GM12878 (cell line): ENCODE measurements at regions not wholly inside any gene's neighbourhood (a gene's known extent, or its start where the extent isn't known, plus 50 kb on each side); places are given as distances from the start of the nearest gene placed in this dataset.

Experiments
- BCL3 ChIP-seq: IDR thresholded peaks from 2 replicates; pipeline ENCODE4 v1.6.1; 2011; ENCODE audit warnings: borderline replicate concordance, low read depth, mild to moderate bottlenecking, moderate library complexity, low read length; ENCODE audit not compliant: insufficient read depth, poor library complexity, severe bottlenecking
- CTCF ChIP-seq, 3 experiments: IDR thresholded peaks in 2 of 3; conservative IDR thresholded peaks in 1 of 3; 2 replicates each; pipeline ENCODE4 v1.5.1; 2011; ENCODE audit warnings: low read depth in 3 of 3, low read length in 3 of 3, mild to moderate bottlenecking in 3 of 3, control low read depth in 2 of 3, moderate library complexity in 2 of 3, inconsistent platforms in 1 of 3, mixed read lengths in 1 of 3; ENCODE audit not compliant: control insufficient read depth in 2 of 3, insufficient read depth in 1 of 3; ENCODE audit errors: extremely low read depth in 1 of 3
- EP300 ChIP-seq, 2 experiments: fragments of 150-350 bp in 1 of 2; IDR thresholded peaks; 2 replicates each; pipeline ENCODE4 v1.6.1; 2011 to 2012; ENCODE audit warnings: low read depth in 2 of 2, low read length in 2 of 2, borderline replicate concordance in 1 of 2, improper control_type of control experiment in 1 of 2, inconsistent platforms in 1 of 2; ENCODE audit not compliant: control insufficient read depth in 1 of 2
- EZH2 ChIP-seq: IDR thresholded peaks from 2 replicates; pipeline ENCODE4 v1.6.1; 2012; ENCODE audit warnings: low read depth, mild to moderate bottlenecking, control low read depth, inconsistent platforms, low read length, borderline replicate concordance; ENCODE audit not compliant: control insufficient read depth
- MYC ChIP-seq: IDR thresholded peaks from 2 replicates; pipeline ENCODE4 v1.6.1; 2011; ENCODE audit warnings: mild to moderate bottlenecking, low read length, moderate library complexity, inconsistent platforms; ENCODE audit not compliant: insufficient read depth, insufficient replicate concordance, insufficient read length, severe bottlenecking
- NFIC ChIP-seq: IDR thresholded peaks from 2 replicates; pipeline ENCODE4 v1.6.1; 2012; ENCODE audit warnings: low read depth, mild to moderate bottlenecking, inconsistent platforms, low read length, moderate library complexity
- PKNOX1 ChIP-seq: fragments of 450-650 bp; IDR thresholded peaks from 2 replicates; pipeline ENCODE4 v1.6.1; 2016; ENCODE audit warnings: mild to moderate bottlenecking
- POLR2A ChIP-seq: IDR thresholded peaks from 2 replicates; pipeline ENCODE4 v1.6.1; 2011; ENCODE audit warnings: low read depth, mild to moderate bottlenecking, low read length
- POLR2AphosphoS2 ChIP-seq: IDR thresholded peaks from 2 replicates; pipeline ENCODE4 v1.6.1; 2011; ENCODE audit warnings: low read depth, mild to moderate bottlenecking, low read length, improper control_type of control experiment, moderate library complexity
- POU2F2 ChIP-seq: IDR thresholded peaks from 3 replicates; pipeline ENCODE4 v1.6.1; 2011; ENCODE audit warnings: low read depth, mild to moderate bottlenecking, low read length, borderline replicate concordance
- REST ChIP-seq: IDR thresholded peaks from 2 replicates; pipeline ENCODE4 v1.6.1; 2012; ENCODE audit warnings: mild to moderate bottlenecking, low read depth, low read length
- SIN3A ChIP-seq: IDR thresholded peaks from 2 replicates; pipeline ENCODE4 v1.6.1; 2012; ENCODE audit warnings: low read depth, low read length, improper control_type of control experiment
- ZNF384 ChIP-seq: IDR thresholded peaks from 2 replicates; pipeline ENCODE4 v1.6.1; 2012; ENCODE audit warnings: low read depth, mild to moderate bottlenecking, low read length, improper control_type of control experiment, borderline replicate concordance
- ZZZ3 ChIP-seq: IDR thresholded peaks from 2 replicates; pipeline ENCODE4 v1.6.1; 2011; ENCODE audit warnings: low read depth; ENCODE audit not compliant: control insufficient read depth, insufficient read length

GRCh38 chr15:72864681-72865080 lies 81.1 kb upstream of the ADPGK start:
- TF ChIP-seq ZZZ3 (no peak), POU2F2 (no peak), SIN3A (no peak), EP300 (IDR thresholded peaks at IDR 0.05; ENCODE audit: borderline replicate concordance in 1 of 2, control insufficient read depth in 1 of 2, low read depth in 2 of 2, low read length in 2 of 2) (no peak), POLR2A (no peak), MYC (no peak), ZNF384 (no peak), EZH2 (no peak), NFIC (no peak), CTCF (IDR thresholded peaks at IDR 0.05 in 2 of 3, conservative IDR thresholded peaks at IDR 0.05 in 1 of 3; ENCODE audit: control insufficient read depth in 2 of 3, extremely low read depth in 1 of 3, insufficient read depth in 1 of 3, low read depth in 3 of 3, low read length in 3 of 3) (no peak), BCL3 (no peak), REST (no peak), POLR2AphosphoS2 (no peak), PKNOX1 (no peak)
